Panc1 (cell line): ENCODE measurements at regions not wholly inside any gene's neighbourhood (a gene's known extent, or its start where the extent isn't known, plus 50 kb on each side); places are given as distances from the start of the nearest gene placed in this dataset.

Source experiments
- ATAC-seq: fragments of 200-7000 bp; cut with Tn5 transposase; 2 replicates; pipeline ENCODE4 v1.9.1; 2020; ENCODE audit warnings: mild to moderate bottlenecking, moderate library complexity
- BruUV-seq: library from RNA; stranded (reverse); fragments of 400-500 nt; replicated peaks from 2 replicates; lab custom pipeline; 2021; lab: Mats Ljungman, UMichigan
- CTCF ChIA-PET: fragments of 300-600 bp; sonication (Branson Sonifier 250); formaldehyde crosslinking; loops from one replicate; lab custom pipeline; 2022; ENCODE audit warnings: antibody characterized with exemption; lab: Charles Lee
- POLR2A ChIA-PET: fragments of 300-600 bp; sonication (Branson Sonifier 250); formaldehyde crosslinking; loops from one replicate; lab custom pipeline; 2022; ENCODE audit warnings: antibody characterized with exemption; lab: Charles Lee
- DNase-seq: peaks from one replicate; pipeline ENCODE4 v3.0.0-alpha.2; 2010; ENCODE audit warnings: low read depth, low spot score
- H3K27ac ChIP-seq: 2 replicates; pipeline ENCODE4 v1.5.1; 2011; ENCODE audit warnings: mild to moderate bottlenecking, low read length, inconsistent platforms
- H3K27me3 ChIP-seq: fragments of 200-500 bp; sonication (Bioruptor generic); 2 replicates; pipeline ENCODE4 v1.6.0; 2014; ENCODE audit warnings: low read length, inconsistent platforms; ENCODE audit not compliant: control insufficient read depth, insufficient read depth
- H3K36me3 ChIP-seq: fragments of 200-500 bp; sonication (Bioruptor generic); 2 replicates; pipeline ENCODE4 v1.5.1; 2014; ENCODE audit warnings: inconsistent platforms, mild to moderate bottlenecking, low read length, moderate library complexity; ENCODE audit not compliant: control insufficient read depth, insufficient read depth
- H3K4me1 ChIP-seq: 2 replicates; pipeline ENCODE4 v1.5.1; 2011; ENCODE audit warnings: inconsistent platforms, mild to moderate bottlenecking, low read length, moderate library complexity; ENCODE audit not compliant: control insufficient read depth, insufficient read depth
- H3K4me3 ChIP-seq, 2 experiments: 2 replicates each; pipeline ENCODE4 v1.5.1; 2011 to 2012; ENCODE audit warnings: low read depth in 2 of 2, low read length in 2 of 2, mild to moderate bottlenecking in 2 of 2, inconsistent platforms in 1 of 2, moderate library complexity in 1 of 2
- H3K9me3 ChIP-seq: fragments of 200-500 bp; sonication (Bioruptor generic); 2 replicates; pipeline ENCODE4 v1.5.1; 2014; ENCODE audit warnings: low read depth, mild to moderate bottlenecking, inconsistent platforms, low read length, moderate library complexity; ENCODE audit not compliant: control insufficient read depth, insufficient read depth
- POLR2AphosphoS5 ChIP-seq: IDR thresholded peaks from 2 replicates; pipeline ENCODE4 v1.6.1; 2012; ENCODE audit warnings: mild to moderate bottlenecking, low read depth, low read length, moderate library complexity
- SIN3A ChIP-seq: IDR thresholded peaks from 2 replicates; pipeline ENCODE4 v1.6.1; 2012; ENCODE audit warnings: low read depth, mild to moderate bottlenecking, low read length, moderate library complexity, borderline replicate concordance; ENCODE audit not compliant: insufficient read depth
- TCF7L2 ChIP-seq: IDR thresholded peaks from 2 replicates; pipeline ENCODE4 v1.6.1; 2011; ENCODE audit warnings: mild to moderate bottlenecking, low read depth, low read length, inconsistent platforms
- in situ Hi-C: cut with HindIII; loops from 2 replicates; pipeline ENCODE4 v1.10.0; 2016; ENCODE audit warnings: low sequenced_read_pairs, low pct_unique_long_range_greater_than_20kb
- intact Hi-C: fragments of 100-400 bp; cut with micrococcal nuclease; formaldehyde crosslinking; loops from one replicate; pipeline ENCODE4 v1.10.0; 2022; ENCODE audit not compliant: unreplicated experiment
- TF ChIP-seq, protein P1 (sequence below), 2 experiments: IDR thresholded peaks; 2 replicates each; pipeline ENCODE4 v1.6.1; 2011 to 2012; ENCODE audit warnings: low read depth in 2 of 2, control low read depth in 1 of 2, low read length in 1 of 2, mild to moderate bottlenecking in 1 of 2, moderate library complexity in 1 of 2; ENCODE audit not compliant: insufficient read depth in 1 of 2
- TF ChIP-seq, protein P2 (sequence below): fragments of 450-650 bp; IDR thresholded peaks from 2 replicates; pipeline ENCODE4 v1.5.1; 2017; ENCODE audit warnings: mild to moderate bottlenecking

- TF ChIP-seq TCF7L2 (no peak), POLR2AphosphoS5 (no peak), SIN3A (no peak)
- TF ChIP-seq, protein P1, sequence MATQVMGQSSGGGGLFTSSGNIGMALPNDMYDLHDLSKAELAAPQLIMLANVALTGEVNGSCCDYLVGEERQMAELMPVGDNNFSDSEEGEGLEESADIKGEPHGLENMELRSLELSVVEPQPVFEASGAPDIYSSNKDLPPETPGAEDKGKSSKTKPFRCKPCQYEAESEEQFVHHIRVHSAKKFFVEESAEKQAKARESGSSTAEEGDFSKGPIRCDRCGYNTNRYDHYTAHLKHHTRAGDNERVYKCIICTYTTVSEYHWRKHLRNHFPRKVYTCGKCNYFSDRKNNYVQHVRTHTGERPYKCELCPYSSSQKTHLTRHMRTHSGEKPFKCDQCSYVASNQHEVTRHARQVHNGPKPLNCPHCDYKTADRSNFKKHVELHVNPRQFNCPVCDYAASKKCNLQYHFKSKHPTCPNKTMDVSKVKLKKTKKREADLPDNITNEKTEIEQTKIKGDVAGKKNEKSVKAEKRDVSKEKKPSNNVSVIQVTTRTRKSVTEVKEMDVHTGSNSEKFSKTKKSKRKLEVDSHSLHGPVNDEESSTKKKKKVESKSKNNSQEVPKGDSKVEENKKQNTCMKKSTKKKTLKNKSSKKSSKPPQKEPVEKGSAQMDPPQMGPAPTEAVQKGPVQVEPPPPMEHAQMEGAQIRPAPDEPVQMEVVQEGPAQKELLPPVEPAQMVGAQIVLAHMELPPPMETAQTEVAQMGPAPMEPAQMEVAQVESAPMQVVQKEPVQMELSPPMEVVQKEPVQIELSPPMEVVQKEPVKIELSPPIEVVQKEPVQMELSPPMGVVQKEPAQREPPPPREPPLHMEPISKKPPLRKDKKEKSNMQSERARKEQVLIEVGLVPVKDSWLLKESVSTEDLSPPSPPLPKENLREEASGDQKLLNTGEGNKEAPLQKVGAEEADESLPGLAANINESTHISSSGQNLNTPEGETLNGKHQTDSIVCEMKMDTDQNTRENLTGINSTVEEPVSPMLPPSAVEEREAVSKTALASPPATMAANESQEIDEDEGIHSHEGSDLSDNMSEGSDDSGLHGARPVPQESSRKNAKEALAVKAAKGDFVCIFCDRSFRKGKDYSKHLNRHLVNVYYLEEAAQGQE (IDR thresholded peaks at IDR 0.05; ENCODE audit: insufficient read depth in 1 of 2, low read depth in 2 of 2, low read length in 1 of 2): no peak
- TF ChIP-seq, protein P2, sequence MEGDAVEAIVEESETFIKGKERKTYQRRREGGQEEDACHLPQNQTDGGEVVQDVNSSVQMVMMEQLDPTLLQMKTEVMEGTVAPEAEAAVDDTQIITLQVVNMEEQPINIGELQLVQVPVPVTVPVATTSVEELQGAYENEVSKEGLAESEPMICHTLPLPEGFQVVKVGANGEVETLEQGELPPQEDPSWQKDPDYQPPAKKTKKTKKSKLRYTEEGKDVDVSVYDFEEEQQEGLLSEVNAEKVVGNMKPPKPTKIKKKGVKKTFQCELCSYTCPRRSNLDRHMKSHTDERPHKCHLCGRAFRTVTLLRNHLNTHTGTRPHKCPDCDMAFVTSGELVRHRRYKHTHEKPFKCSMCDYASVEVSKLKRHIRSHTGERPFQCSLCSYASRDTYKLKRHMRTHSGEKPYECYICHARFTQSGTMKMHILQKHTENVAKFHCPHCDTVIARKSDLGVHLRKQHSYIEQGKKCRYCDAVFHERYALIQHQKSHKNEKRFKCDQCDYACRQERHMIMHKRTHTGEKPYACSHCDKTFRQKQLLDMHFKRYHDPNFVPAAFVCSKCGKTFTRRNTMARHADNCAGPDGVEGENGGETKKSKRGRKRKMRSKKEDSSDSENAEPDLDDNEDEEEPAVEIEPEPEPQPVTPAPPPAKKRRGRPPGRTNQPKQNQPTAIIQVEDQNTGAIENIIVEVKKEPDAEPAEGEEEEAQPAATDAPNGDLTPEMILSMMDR: no peak
- no TSS peak for BruUV-seq
- CTCF ChIA-PET: no interaction called here
- Histone ChIP-seq H3K4me3 (no peak overlapping the region), H3K27ac (no peak overlapping the region), H3K4me1 (no peaks in the 10 kb centered on the region), H3K27me3 (no peaks in the 10 kb centered on the region), H3K9me3 (no peaks in the 10 kb centered on the region), H3K36me3 (no peaks in the 10 kb centered on the region)
- no peak for DNase-seq
- POLR2A ChIA-PET: no interaction called here
- no peak for ATAC-seq
- in situ Hi-C loops (no loop called here), intact Hi-C loops (no loop called here)
Observed at GRCh38 chr2:117091041-117091837, 723.3 kb upstream of the DDX18 start.

GRCh38 chr2:117101613-117102012, 712.9 kb upstream of the DDX18 start:
- ChIA-PET CTCF (no interaction called here), POLR2A (no interaction called here)
- no peak for TF ChIP-seq SIN3A
- TF ChIP-seq, protein P2: no peak
- TF ChIP-seq, protein P1 (IDR thresholded peaks at IDR 0.05; ENCODE audit: insufficient read depth in 1 of 2, low read depth in 2 of 2, low read length in 1 of 2): no peak
- no peak for TF ChIP-seq POLR2AphosphoS5
- TF ChIP-seq TCF7L2: no peak
- Histone ChIP-seq H3K27me3 (no peaks in the 10 kb centered on the region), H3K36me3 (no peaks in the 10 kb centered on the region), H3K9me3 (no peaks in the 10 kb centered on the region), H3K4me1 (no peaks in the 10 kb centered on the region), H3K4me3 (no peak overlapping the region), H3K27ac (no peak overlapping the region)
- intact Hi-C loops: no loop called here
- BruUV-seq: no TSS peak
- in situ Hi-C loops: no loop called here
- ATAC-seq: no peak
- DNase-seq: no peak
